Erythroblast (primary cell): ENCODE measurements at regions not wholly inside any gene's neighbourhood (a gene's known extent, or its start where the extent isn't known, plus 50 kb on each side); places are given as distances from the start of the nearest gene placed in this dataset.

Experiments used
- GATA1 ChIP-seq: IDR thresholded peaks from 2 replicates; pipeline ENCODE4 v1.6.1; 2011; ENCODE audit warnings: low read depth, mild to moderate bottlenecking, control low read depth, low read length, moderate library complexity
- POLR2A ChIP-seq: IDR thresholded peaks from 2 replicates; pipeline ENCODE4 v1.6.1; 2011; ENCODE audit warnings: mild to moderate bottlenecking, low read length

DNA sequence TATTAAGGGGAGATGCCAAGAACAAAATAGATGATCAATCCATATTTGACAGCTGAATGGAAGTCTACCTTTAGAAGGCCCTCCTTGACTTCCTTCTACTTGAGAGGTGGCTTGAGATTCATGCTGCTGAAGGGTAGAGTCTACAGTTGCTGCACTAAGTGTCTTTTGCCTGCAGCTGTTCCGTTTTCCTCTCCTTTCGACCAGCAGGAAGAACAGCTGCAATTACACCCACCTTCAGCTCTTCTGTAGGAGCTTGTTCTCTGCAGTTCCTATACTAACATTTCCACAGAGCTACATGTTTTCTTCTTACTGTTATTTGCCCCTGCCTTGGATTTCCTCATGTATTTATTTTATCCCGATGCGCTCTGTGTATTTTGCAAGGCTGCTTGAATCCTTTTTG is 79.1 kb downstream of the ARRDC4 start:
- TF ChIP-seq POLR2A (no peak), GATA1 (no peak)
